ENCODE measurements at regions not wholly inside any gene's neighbourhood (a gene's known extent, or its start where the extent isn't known, plus 50 kb on each side); places are given as distances from the start of the nearest gene placed in this dataset.
"Not testable (repeated sequence)": the region's sequence is repeated elsewhere in the genome, so short reads cannot be mapped to it uniquely, and the experiment has no call there.

GRCh38 chr11:69869311-69869939 is 50.2 kb upstream of the FGF3 start:
- DNase-seq = no peak

GRCh38 chr11:69870766-69871165 is 51.5 kb upstream of the FGF3 start:
- no peak for DNase-seq

GRCh38 chr11:69873166-69874077 is 54.2 kb upstream of the FGF3 start:
- no peak for DNase-seq

- DNase-seq = no peak
Measured at GRCh38 chr11:69874178-69874983, 55.2 kb upstream of the FGF3 start.

GRCh38 chr11:69874984-69875624 is 55.9 kb upstream of the FGF3 start:
- DNase-seq = no peak

- DNase-seq = no peak
Measured at GRCh38 chr11:69876013-69876412, 56.8 kb upstream of the FGF3 start.

GRCh38 chr11:69877235-69877634 is 58.0 kb upstream of the FGF3 start:
- DNase-seq = no peak

- DNase-seq = not testable (repeated sequence)
Measured at GRCh38 chr11:69877704-69878103, 58.5 kb upstream of the FGF3 start.

- no peak for DNase-seq
Measured at GRCh38 chr11:69878144-69878883, 59.1 kb upstream of the FGF3 start.

GRCh38 chr11:69878927-69879728 is 59.9 kb upstream of the FGF3 start:
- no peak for DNase-seq

- no peak for DNase-seq
Measured at GRCh38 chr11:69879729-69880005, 60.5 kb upstream of the FGF3 start.

- no peak for DNase-seq
Measured at GRCh38 chr11:69880041-69880825, 61.0 kb upstream of the FGF3 start.

- DNase-seq = no peak
Measured at GRCh38 chr11:69880826-69881445, 61.7 kb upstream of the FGF3 start.

- no peak for DNase-seq
Measured at GRCh38 chr11:69881467-69882269, 62.5 kb upstream of the FGF3 start.

- no peak for DNase-seq
Measured at GRCh38 chr11:69882270-69882608, 63.0 kb upstream of the FGF3 start.

GRCh38 chr11:69883292-69884255 is 64.4 kb upstream of the FGF3 start:
- no peak for DNase-seq

- no peak for DNase-seq
Measured at GRCh38 chr11:69884286-69884685, 65.1 kb upstream of the FGF3 start.

Data from right lung (tissue), 2 donors.